Right atrium auricular region (tissue), 2 donors: ENCODE measurements at regions not wholly inside any gene's neighbourhood (a gene's known extent, or its start where the extent isn't known, plus 50 kb on each side); places are given as distances from the start of the nearest gene placed in this dataset.

Experiments
- DNase-seq: peaks from one replicate; pipeline ENCODE4 v3.0.0-alpha.2; 2019; ENCODE audit warnings: low spot score
- H3K27ac ChIP-seq, 2 donors: fragments of 200-600 bp; sonication (generic); 1 replicate in 1 of 2; 2 replicates in 1 of 2; pipeline ENCODE4 v1.5.1; 2016 to 2019
- H3K27me3 ChIP-seq, 2 donors: fragments of 200-600 bp; sonication (generic); one replicate each; pipeline versions ENCODE4 v1.5.1 to v1.6.0; 2017 to 2019
- H3K36me3 ChIP-seq: fragments of 200-600 bp; sonication (generic); one replicate; pipeline ENCODE4 v1.5.1; 2016
- H3K4me1 ChIP-seq, 2 donors: fragments of 200-600 bp; sonication (generic); one replicate each; pipeline versions ENCODE4 v1.5.1 to v1.6.0; 2017 to 2019
- H3K4me3 ChIP-seq, 2 donors: fragments of 200-600 bp; sonication (generic); 1 replicate in 1 of 2; 2 replicates in 1 of 2; pipeline ENCODE4 v1.5.1; 2017 to 2019; ENCODE audit warnings: mild to moderate bottlenecking in 1 of 2, moderate library complexity in 1 of 2
- H3K9me3 ChIP-seq, 2 donors: fragments of 200-600 bp; sonication (generic); one replicate each; pipeline ENCODE4 v1.5.1; 2019
- CTCF ChIP-seq, 2 donors: fragments of 200-600 bp; sonication (generic); IDR thresholded peaks; one replicate each; pipeline ENCODE4 v1.5.1; 2019; ENCODE audit warnings: antibody characterized with exemption in 2 of 2

GRCh38 chr2:18176679-18177215 is 298.3 kb downstream of the KCNS3 start:
- no peaks in the 10 kb centered on the region for H3K36me3 ChIP-seq
- H3K27ac ChIP-seq, result no peak overlapping the region
- H3K4me1 ChIP-seq, result no peaks in the 10 kb centered on the region
- no peak overlapping the region for H3K4me3 ChIP-seq
- H3K27me3 ChIP-seq, result no peaks in the 10 kb centered on the region
- H3K9me3 ChIP-seq, result no peaks in the 10 kb centered on the region
- DNase-seq, result no peak
- no peak for TF ChIP-seq CTCF (IDR thresholded peaks at IDR 0.05)

- DNase-seq, result no peak
- Histone ChIP-seq H3K27ac (no peak overlapping the region), H3K36me3 (no peaks in the 10 kb centered on the region), H3K4me1 (no peaks in the 10 kb centered on the region), H3K9me3 (no peaks in the 10 kb centered on the region), H3K27me3 (no peaks in the 10 kb centered on the region), H3K4me3 (no peak overlapping the region)
- no peak for TF ChIP-seq CTCF (IDR thresholded peaks at IDR 0.05)
These were observed 294.1 kb downstream of the KCNS3 start for GRCh38 chr2:18172607-18173006.

GRCh38 chr2:18171191-18172139 is 293.0 kb downstream of the KCNS3 start:
- no peaks in the 10 kb centered on the region for H3K4me1 ChIP-seq
- no peak for DNase-seq
- H3K4me3 ChIP-seq, result no peak overlapping the region
- TF ChIP-seq CTCF (IDR thresholded peaks at IDR 0.05), result no peak
- H3K27ac ChIP-seq, result no peak overlapping the region
- no peaks in the 10 kb centered on the region for H3K9me3 ChIP-seq
- H3K36me3 ChIP-seq, result no peaks in the 10 kb centered on the region
- no peaks in the 10 kb centered on the region for H3K27me3 ChIP-seq

- Histone ChIP-seq H3K27ac (no peak overlapping the region), H3K27me3 (no peaks in the 10 kb centered on the region), H3K36me3 (no peaks in the 10 kb centered on the region), H3K9me3 (no peaks in the 10 kb centered on the region), H3K4me3 (no peak overlapping the region), H3K4me1 (no peaks in the 10 kb centered on the region)
- TF ChIP-seq CTCF (IDR thresholded peaks at IDR 0.05), result no peak
- no peak for DNase-seq
These were observed 292.2 kb downstream of the KCNS3 start for GRCh38 chr2:18170642-18171041.

GRCh38 chr2:18169893-18170175 is 291.4 kb downstream of the KCNS3 start:
- no peak for DNase-seq
- Histone ChIP-seq H3K27me3 (no peaks in the 10 kb centered on the region), H3K27ac (no peak overlapping the region), H3K9me3 (no peaks in the 10 kb centered on the region), H3K4me1 (no peaks in the 10 kb centered on the region), H3K4me3 (no peak overlapping the region), H3K36me3 (no peaks in the 10 kb centered on the region)
- TF ChIP-seq CTCF (IDR thresholded peaks at IDR 0.05), result no peak
